ENCODE measurements at regions not wholly inside any gene's neighbourhood (a gene's known extent, or its start where the extent isn't known, plus 50 kb on each side); places are given as distances from the start of the nearest gene placed in this dataset.

- no peak for DNase-seq
- ChIA-PET CTCF (no interaction called here), POLR2A (no interaction called here)
- ATAC-seq = no peak
- H3K4me3 Mint-ChIP-seq = no peak overlapping the region
- no peak overlapping the region for H3K27ac Mint-ChIP-seq
- no peaks in the 10 kb centered on the region for H3K27me3 Mint-ChIP-seq (ENCODE audit: low read depth)
- no peaks in the 10 kb centered on the region for H3K4me1 Mint-ChIP-seq (ENCODE audit: low read depth)
- peaks cover 11% of the 10 kb centered on the region for H3K9me3 Mint-ChIP-seq (ENCODE audit: insufficient read depth)
- H3K36me3 Mint-ChIP-seq (ENCODE audit: low read depth) = no peaks in the 10 kb centered on the region
These were observed 493.3 kb upstream of the ROBO1 start for GRCh38 chr3:80261082-80261481.

- no peak for DNase-seq
- Mint-ChIP-seq H3K9me3 (ENCODE audit: insufficient read depth) (peaks cover 11% of the 10 kb centered on the region), H3K4me1 (ENCODE audit: low read depth) (no peaks in the 10 kb centered on the region), H3K27me3 (ENCODE audit: low read depth) (no peaks in the 10 kb centered on the region), H3K36me3 (ENCODE audit: low read depth) (no peaks in the 10 kb centered on the region), H3K27ac (no peak overlapping the region), H3K4me3 (no peak overlapping the region)
- ChIA-PET CTCF (no interaction called here), POLR2A (no interaction called here)
- ATAC-seq = no peak
These were observed 491.9 kb upstream of the ROBO1 start for GRCh38 chr3:80259736-80260135.

GRCh38 chr3:80252113-80252512, 484.3 kb upstream of the ROBO1 start:
- ATAC-seq (no peak), DNase-seq (no peak)
- H3K27me3 Mint-ChIP-seq (ENCODE audit: low read depth) = no peaks in the 10 kb centered on the region
- ChIA-PET CTCF (no interaction called here), POLR2A (no interaction called here)
- no peaks in the 10 kb centered on the region for H3K36me3 Mint-ChIP-seq (ENCODE audit: low read depth)
- H3K27ac Mint-ChIP-seq = no peak overlapping the region
- no peak overlapping the region for H3K4me3 Mint-ChIP-seq
- peaks cover 27% of the 10 kb centered on the region for H3K9me3 Mint-ChIP-seq (ENCODE audit: insufficient read depth)
- no peaks in the 10 kb centered on the region for H3K4me1 Mint-ChIP-seq (ENCODE audit: low read depth)

- H3K27me3 Mint-ChIP-seq (ENCODE audit: low read depth) = no peaks in the 10 kb centered on the region
- ATAC-seq (no peak), DNase-seq (no peak)
- no peak overlapping the region for H3K27ac Mint-ChIP-seq
- ChIA-PET POLR2A (no interaction called here), CTCF (no interaction called here)
- H3K4me1 Mint-ChIP-seq (ENCODE audit: low read depth) = no peaks in the 10 kb centered on the region
- H3K36me3 Mint-ChIP-seq (ENCODE audit: low read depth) = no peaks in the 10 kb centered on the region
- no peak overlapping the region for H3K4me3 Mint-ChIP-seq
- H3K9me3 Mint-ChIP-seq (ENCODE audit: insufficient read depth) = peaks cover 35% of the 10 kb centered on the region
These were observed 480.0 kb upstream of the ROBO1 start for GRCh38 chr3:80247766-80248165.

GRCh38 chr3:80244390-80244789, 476.6 kb upstream of the ROBO1 start:
- Mint-ChIP-seq H3K4me1 (ENCODE audit: low read depth) (no peaks in the 10 kb centered on the region), H3K27ac (no peak overlapping the region), H3K27me3 (ENCODE audit: low read depth) (no peaks in the 10 kb centered on the region), H3K36me3 (ENCODE audit: low read depth) (no peaks in the 10 kb centered on the region), H3K9me3 (ENCODE audit: insufficient read depth) (peaks cover 29% of the 10 kb centered on the region), H3K4me3 (no peak overlapping the region)
- DNase-seq = no peak
- no peak for ATAC-seq
- ChIA-PET CTCF (no interaction called here), POLR2A (no interaction called here)

- Mint-ChIP-seq H3K4me1 (ENCODE audit: low read depth) (no peaks in the 10 kb centered on the region), H3K4me3 (no peak overlapping the region), H3K27me3 (ENCODE audit: low read depth) (no peaks in the 10 kb centered on the region), H3K36me3 (ENCODE audit: low read depth) (no peaks in the 10 kb centered on the region), H3K9me3 (ENCODE audit: insufficient read depth) (peaks cover 17% of the 10 kb centered on the region), H3K27ac (no peak overlapping the region)
- DNase-seq (no peak), ATAC-seq (no peak)
- CTCF ChIA-PET = no interaction called here
- POLR2A ChIA-PET = no interaction called here
These were observed 474.0 kb upstream of the ROBO1 start for GRCh38 chr3:80241791-80242190.

GRCh38 chr3:80239301-80239700, 471.5 kb upstream of the ROBO1 start:
- DNase-seq (no peak), ATAC-seq (no peak)
- no peak overlapping the region for H3K27ac Mint-ChIP-seq
- POLR2A ChIA-PET = no interaction called here
- no peaks in the 10 kb centered on the region for H3K4me1 Mint-ChIP-seq (ENCODE audit: low read depth)
- H3K4me3 Mint-ChIP-seq = no peak overlapping the region
- H3K27me3 Mint-ChIP-seq (ENCODE audit: low read depth) = no peaks in the 10 kb centered on the region
- H3K9me3 Mint-ChIP-seq (ENCODE audit: insufficient read depth) = peaks cover 4% of the 10 kb centered on the region
- no peaks in the 10 kb centered on the region for H3K36me3 Mint-ChIP-seq (ENCODE audit: low read depth)
- CTCF ChIA-PET = no interaction called here

GRCh38 chr3:80238606-80239005, 470.8 kb upstream of the ROBO1 start:
- no peaks in the 10 kb centered on the region for H3K27me3 Mint-ChIP-seq (ENCODE audit: low read depth)
- ATAC-seq = no peak
- no peak overlapping the region for H3K4me3 Mint-ChIP-seq

GRCh38 chr3:80238152-80238551, 470.4 kb upstream of the ROBO1 start:
- no peaks in the 10 kb centered on the region for H3K36me3 Mint-ChIP-seq (ENCODE audit: low read depth)
- ChIA-PET POLR2A (no interaction called here), CTCF (no interaction called here)
- ATAC-seq (no peak), DNase-seq (no peak)
- H3K4me1 Mint-ChIP-seq (ENCODE audit: low read depth) = no peaks in the 10 kb centered on the region
- no peaks in the 10 kb centered on the region for H3K9me3 Mint-ChIP-seq (ENCODE audit: insufficient read depth)
- H3K27ac Mint-ChIP-seq = no peak overlapping the region
- no peak overlapping the region for H3K4me3 Mint-ChIP-seq
- H3K27me3 Mint-ChIP-seq (ENCODE audit: low read depth) = no peaks in the 10 kb centered on the region

More at GRCh38 chr3:80238606-80239005, 470.8 kb upstream of the ROBO1 start:
- Mint-ChIP-seq H3K36me3 (ENCODE audit: low read depth) (no peaks in the 10 kb centered on the region), H3K4me1 (ENCODE audit: low read depth) (no peaks in the 10 kb centered on the region), H3K27ac (no peak overlapping the region), H3K9me3 (ENCODE audit: insufficient read depth) (peaks cover 1% of the 10 kb centered on the region)
- no peak for DNase-seq
- CTCF ChIA-PET = no interaction called here
- POLR2A ChIA-PET = no interaction called here

- Mint-ChIP-seq H3K9me3 (ENCODE audit: insufficient read depth) (peaks cover 4% of the 10 kb centered on the region), H3K36me3 (ENCODE audit: low read depth) (no peaks in the 10 kb centered on the region), H3K27ac (no peak overlapping the region), H3K4me3 (no peak overlapping the region), H3K4me1 (ENCODE audit: low read depth) (no peaks in the 10 kb centered on the region), H3K27me3 (ENCODE audit: low read depth) (no peaks in the 10 kb centered on the region)
- POLR2A ChIA-PET = no interaction called here
- no peak for ATAC-seq
- CTCF ChIA-PET = no interaction called here
- DNase-seq = no peak
These were observed 466.9 kb upstream of the ROBO1 start for GRCh38 chr3:80234706-80235105.

- POLR2A ChIA-PET = no interaction called here
- DNase-seq = no peak
These were observed 465.8 kb upstream of the ROBO1 start for GRCh38 chr3:80233576-80233975.

GRCh38 chr3:80232760-80233159, 465.0 kb upstream of the ROBO1 start:
- H3K4me1 Mint-ChIP-seq (ENCODE audit: low read depth) = no peaks in the 10 kb centered on the region
- H3K27me3 Mint-ChIP-seq (ENCODE audit: low read depth) = no peaks in the 10 kb centered on the region
- no peak overlapping the region for H3K4me3 Mint-ChIP-seq
- DNase-seq = no peak
- POLR2A ChIA-PET = no interaction called here
- H3K36me3 Mint-ChIP-seq (ENCODE audit: low read depth) = no peaks in the 10 kb centered on the region
- peaks cover 9% of the 10 kb centered on the region for H3K9me3 Mint-ChIP-seq (ENCODE audit: insufficient read depth)
- H3K27ac Mint-ChIP-seq = no peak overlapping the region
- CTCF ChIA-PET = no interaction called here
- no peak for ATAC-seq

More at GRCh38 chr3:80233576-80233975, 465.8 kb upstream of the ROBO1 start:
- no peaks in the 10 kb centered on the region for H3K36me3 Mint-ChIP-seq (ENCODE audit: low read depth)
- H3K27ac Mint-ChIP-seq = no peak overlapping the region
- H3K27me3 Mint-ChIP-seq (ENCODE audit: low read depth) = no peaks in the 10 kb centered on the region
- CTCF ChIA-PET = no interaction called here
- ATAC-seq = no peak
- H3K9me3 Mint-ChIP-seq (ENCODE audit: insufficient read depth) = peaks cover 4% of the 10 kb centered on the region
- H3K4me1 Mint-ChIP-seq (ENCODE audit: low read depth) = no peaks in the 10 kb centered on the region
- H3K4me3 Mint-ChIP-seq = no peak overlapping the region

GRCh38 chr3:80230962-80231361, 463.2 kb upstream of the ROBO1 start:
- no peak for ATAC-seq
- Mint-ChIP-seq H3K9me3 (ENCODE audit: insufficient read depth) (peaks cover 9% of the 10 kb centered on the region), H3K27me3 (ENCODE audit: low read depth) (no peaks in the 10 kb centered on the region), H3K27ac (no peak overlapping the region), H3K4me1 (ENCODE audit: low read depth) (no peaks in the 10 kb centered on the region), H3K4me3 (no peak overlapping the region), H3K36me3 (ENCODE audit: low read depth) (no peaks in the 10 kb centered on the region)
- POLR2A ChIA-PET = no interaction called here
- CTCF ChIA-PET = no interaction called here
- DNase-seq = no peak
